Memory B cell (primary cell): ENCODE measurements at regions not wholly inside any gene's neighbourhood (a gene's known extent, or its start where the extent isn't known, plus 50 kb on each side); places are given as distances from the start of the nearest gene placed in this dataset.

Source experiments
- ATAC-seq: fragments of 150-1000 bp; cut with Tn5 transposase; 2 replicates; pipeline ENCODE4 v1.10.0; 2021; ENCODE audit warnings: low read depth, mild to moderate bottlenecking, moderate library complexity
- DNase-seq, 2 donors: peaks; one replicate each; pipeline ENCODE4 v3.0.0; 2022; ENCODE audit warnings: low spot score in 2 of 2
- H3K27ac Mint-ChIP-seq: one replicate; pipeline ENCODE4 v1.8.0; 2022; ENCODE audit warnings: mild to moderate bottlenecking, moderate library complexity, mixed read lengths
- H3K27me3 Mint-ChIP-seq: one replicate; pipeline ENCODE4 v1.8.0; 2022; ENCODE audit warnings: mixed read lengths
- H3K36me3 Mint-ChIP-seq: one replicate; pipeline ENCODE4 v1.8.0; 2022; ENCODE audit warnings: mild to moderate bottlenecking, mixed read lengths
- H3K4me1 Mint-ChIP-seq: one replicate; pipeline ENCODE4 v1.8.0; 2022; ENCODE audit warnings: mixed read lengths
- H3K4me3 Mint-ChIP-seq: one replicate; pipeline ENCODE4 v1.8.0; 2022; ENCODE audit warnings: mild to moderate bottlenecking, moderate library complexity, mixed read lengths
- H3K9me3 Mint-ChIP-seq: one replicate; pipeline ENCODE4 v1.8.0; 2022; ENCODE audit warnings: mixed read lengths

- H3K27ac Mint-ChIP-seq, result no peak overlapping the region
- H3K36me3 Mint-ChIP-seq, result no peaks in the 10 kb centered on the region
- no peaks in the 10 kb centered on the region for H3K9me3 Mint-ChIP-seq
- peaks cover 9% of the 10 kb centered on the region for H3K4me1 Mint-ChIP-seq
- peaks cover 4% of the 10 kb centered on the region for H3K27me3 Mint-ChIP-seq
- ATAC-seq (no peak), DNase-seq (no peak)
- no peak overlapping the region for H3K4me3 Mint-ChIP-seq
Observed at GRCh38 chr4:123619326-123619725, 222.7 kb downstream of the SPRY1 start.

DNA sequence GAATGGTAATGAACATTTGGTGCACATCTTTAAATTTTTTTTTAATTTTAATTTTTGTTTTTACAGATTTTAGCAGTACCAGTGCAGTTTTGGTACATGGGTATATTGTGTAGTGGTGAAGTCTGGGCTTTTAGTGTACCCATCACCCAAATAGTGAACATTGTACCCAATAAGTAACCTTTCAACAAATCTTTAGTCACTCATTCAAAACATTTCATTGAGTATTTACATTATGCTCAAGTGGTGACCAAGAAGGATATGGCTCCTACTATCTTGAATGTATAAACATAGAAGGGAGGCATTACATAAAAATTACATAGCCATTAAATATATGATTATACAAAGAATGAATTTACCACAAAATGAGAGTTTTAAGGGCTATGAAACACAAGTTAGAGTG lies 223.3 kb downstream of the SPRY1 start:
- no peaks in the 10 kb centered on the region for H3K36me3 Mint-ChIP-seq
- no peak overlapping the region for H3K4me3 Mint-ChIP-seq
- no peak overlapping the region for H3K27ac Mint-ChIP-seq
- no peak for DNase-seq
- peaks cover 9% of the 10 kb centered on the region for H3K4me1 Mint-ChIP-seq
- ATAC-seq, result no peak
- H3K9me3 Mint-ChIP-seq, result no peaks in the 10 kb centered on the region
- peaks cover 4% of the 10 kb centered on the region for H3K27me3 Mint-ChIP-seq

DNA sequence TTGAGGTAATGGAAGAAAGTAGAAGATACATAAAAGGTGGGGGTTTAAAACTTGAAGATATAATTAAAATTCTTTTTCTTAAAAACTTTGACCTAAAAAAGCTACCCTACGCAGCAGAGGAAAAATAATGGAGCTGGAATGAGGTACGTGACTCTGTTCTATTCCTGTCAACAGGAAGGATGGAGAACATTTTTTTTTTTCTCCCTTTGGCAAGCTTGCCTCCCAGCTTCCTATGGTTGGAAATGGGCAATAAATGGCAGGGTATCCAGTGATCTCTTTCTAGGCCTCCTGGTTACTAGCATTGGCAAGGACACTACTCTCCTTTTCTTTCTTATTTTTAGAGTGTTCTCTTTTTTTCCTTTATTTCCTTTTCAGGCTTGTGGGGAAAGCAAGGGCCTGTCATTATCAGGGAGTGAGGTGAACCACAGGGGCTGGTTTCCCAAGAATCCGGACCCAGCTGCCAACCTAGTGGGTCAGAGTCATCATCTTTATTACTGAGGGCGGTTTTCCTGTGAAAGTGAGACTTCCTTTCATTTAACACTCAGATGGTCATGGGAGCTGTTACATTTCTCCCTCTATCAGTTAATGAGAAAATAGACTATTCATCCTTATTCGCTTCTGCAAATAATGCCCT lies 224.6 kb downstream of the SPRY1 start:
- Mint-ChIP-seq H3K4me3 (no peak overlapping the region), H3K4me1 (peaks cover 9% of the 10 kb centered on the region), H3K9me3 (no peaks in the 10 kb centered on the region), H3K36me3 (no peaks in the 10 kb centered on the region), H3K27me3 (peaks cover 4% of the 10 kb centered on the region), H3K27ac (no peak overlapping the region)
- ATAC-seq, result no peak
- DNase-seq, result no peak

DNA sequence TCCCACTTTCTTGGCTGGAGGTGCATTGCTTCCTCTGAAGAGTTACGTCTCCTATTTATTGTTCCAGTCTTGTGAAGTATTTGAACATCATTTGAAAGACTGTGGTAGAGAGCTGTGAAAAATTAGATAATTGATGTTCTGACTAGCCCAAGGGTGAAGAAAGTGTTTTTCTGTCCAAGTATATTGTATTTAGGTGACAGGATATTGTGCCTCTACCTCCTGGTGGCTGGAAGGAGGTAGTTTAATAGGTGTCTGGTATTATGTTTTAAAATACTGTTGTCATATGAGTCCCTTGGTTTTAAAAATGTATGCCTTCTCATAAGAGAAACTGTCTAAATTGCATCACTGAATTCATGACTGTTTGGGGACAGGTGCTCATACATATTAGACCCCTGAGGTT lies 226.0 kb downstream of the SPRY1 start:
- Mint-ChIP-seq H3K36me3 (no peaks in the 10 kb centered on the region), H3K4me1 (peaks cover 3% of the 10 kb centered on the region), H3K27me3 (peaks cover 4% of the 10 kb centered on the region), H3K9me3 (no peaks in the 10 kb centered on the region), H3K27ac (no peak overlapping the region), H3K4me3 (no peak overlapping the region)
- DNase-seq, result no peak
- no peak for ATAC-seq

DNA sequence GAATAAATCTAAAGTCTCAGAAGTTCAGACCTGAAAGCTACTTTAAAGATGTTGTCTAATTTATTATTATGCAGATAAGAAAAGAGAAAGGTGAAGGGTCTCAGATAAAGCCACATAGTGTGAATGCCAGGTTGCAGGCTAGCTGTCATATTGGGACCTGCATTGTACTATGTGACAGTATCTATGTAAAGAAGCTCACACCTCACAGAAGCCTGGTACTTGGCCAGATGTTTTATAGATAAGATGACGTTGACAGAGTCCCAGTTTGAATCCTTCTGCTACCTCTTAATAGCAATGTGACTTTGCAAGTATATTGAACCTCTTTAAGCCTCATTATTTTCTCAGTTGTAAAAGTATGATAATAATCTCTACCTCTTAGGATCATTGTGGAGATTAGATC lies 227.0 kb downstream of the SPRY1 start:
- ATAC-seq (no peak), DNase-seq (no peak)
- Mint-ChIP-seq H3K9me3 (no peaks in the 10 kb centered on the region), H3K36me3 (no peaks in the 10 kb centered on the region), H3K4me3 (no peak overlapping the region), H3K27me3 (peaks cover 4% of the 10 kb centered on the region), H3K4me1 (peaks cover 3% of the 10 kb centered on the region), H3K27ac (no peak overlapping the region)

DNA sequence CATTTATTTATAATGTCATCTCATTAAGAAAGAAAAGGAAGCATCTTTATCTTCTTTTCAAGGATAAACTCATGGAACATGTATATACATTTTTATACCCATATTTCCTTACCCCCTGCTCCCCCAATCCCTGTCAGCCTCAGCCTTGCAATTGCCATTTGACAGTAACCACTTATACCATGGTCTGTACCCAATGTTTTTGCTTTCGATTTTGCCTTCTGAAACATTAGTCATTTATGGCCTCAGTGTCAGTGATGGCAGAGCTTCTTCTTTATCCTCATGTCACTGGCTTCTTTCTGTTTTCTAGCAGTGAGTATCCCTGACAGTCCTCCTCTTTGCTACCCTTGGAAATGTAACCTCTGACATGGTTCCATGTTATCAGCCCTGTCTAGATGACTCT lies 228.4 kb downstream of the SPRY1 start:
- no peak for DNase-seq
- peaks cover 4% of the 10 kb centered on the region for H3K27me3 Mint-ChIP-seq
- H3K36me3 Mint-ChIP-seq, result no peaks in the 10 kb centered on the region
- no peak overlapping the region for H3K4me3 Mint-ChIP-seq
- no peak for ATAC-seq
- no peak overlapping the region for H3K27ac Mint-ChIP-seq
- H3K9me3 Mint-ChIP-seq, result no peaks in the 10 kb centered on the region
- H3K4me1 Mint-ChIP-seq, result peaks cover 3% of the 10 kb centered on the region

DNA sequence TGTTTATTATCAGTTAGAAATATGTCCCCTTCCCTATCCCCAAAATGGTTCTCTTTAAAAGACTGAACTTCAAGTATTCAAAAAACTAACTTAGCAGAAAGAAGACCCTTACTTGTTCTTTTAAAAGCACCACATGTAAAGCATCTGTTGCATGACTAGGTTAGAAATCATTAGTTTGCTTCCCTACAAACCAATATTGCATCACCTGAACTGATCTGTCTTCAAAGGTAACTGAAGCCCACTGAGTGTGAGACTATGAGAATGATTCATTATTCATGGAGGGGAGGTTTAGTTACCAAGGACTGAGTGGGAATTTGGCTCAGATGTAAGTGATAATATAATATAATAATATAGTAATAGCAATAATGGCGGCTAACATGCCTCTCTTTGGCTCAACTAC lies 231.7 kb downstream of the SPRY1 start:
- H3K4me3 Mint-ChIP-seq, result no peak overlapping the region
- H3K27ac Mint-ChIP-seq, result no peak overlapping the region
- H3K4me1 Mint-ChIP-seq, result no peaks in the 10 kb centered on the region
- H3K9me3 Mint-ChIP-seq, result no peaks in the 10 kb centered on the region
- H3K36me3 Mint-ChIP-seq, result no peaks in the 10 kb centered on the region
- no peak for DNase-seq
- H3K27me3 Mint-ChIP-seq, result peaks cover under 1% of the 10 kb centered on the region
- no peak for ATAC-seq

- H3K4me1 Mint-ChIP-seq, result no peaks in the 10 kb centered on the region
- peaks cover 4% of the 10 kb centered on the region for H3K27me3 Mint-ChIP-seq
- H3K9me3 Mint-ChIP-seq, result peaks cover 8% of the 10 kb centered on the region
- H3K27ac Mint-ChIP-seq, result no peak overlapping the region
- H3K36me3 Mint-ChIP-seq, result no peaks in the 10 kb centered on the region
- H3K4me3 Mint-ChIP-seq, result no peak overlapping the region
- ATAC-seq, result no peak
- no peak for DNase-seq
Observed at GRCh38 chr4:123631786-123632692, 235.4 kb downstream of the SPRY1 start.

DNA sequence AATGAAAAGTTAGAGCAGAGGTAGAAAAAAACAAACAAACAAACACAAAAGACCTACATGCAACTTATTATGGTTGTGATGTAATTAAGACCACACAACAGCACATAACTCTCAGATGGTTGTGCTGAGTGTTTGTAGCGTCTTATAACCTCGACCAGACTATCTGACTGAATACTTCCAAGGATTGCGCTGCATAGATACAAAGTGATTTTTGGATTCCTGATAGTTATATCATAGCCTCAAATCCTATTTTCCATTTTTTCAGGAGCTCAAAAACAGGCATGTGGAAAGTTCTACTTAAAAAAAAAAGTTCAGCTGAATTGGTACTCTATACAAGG lies 236.1 kb downstream of the SPRY1 start:
- Mint-ChIP-seq H3K27me3 (peaks cover 4% of the 10 kb centered on the region), H3K36me3 (no peaks in the 10 kb centered on the region), H3K9me3 (peaks cover 8% of the 10 kb centered on the region), H3K4me3 (no peak overlapping the region), H3K27ac (no peak overlapping the region), H3K4me1 (no peaks in the 10 kb centered on the region)
- ATAC-seq (no peak), DNase-seq (no peak)

DNA sequence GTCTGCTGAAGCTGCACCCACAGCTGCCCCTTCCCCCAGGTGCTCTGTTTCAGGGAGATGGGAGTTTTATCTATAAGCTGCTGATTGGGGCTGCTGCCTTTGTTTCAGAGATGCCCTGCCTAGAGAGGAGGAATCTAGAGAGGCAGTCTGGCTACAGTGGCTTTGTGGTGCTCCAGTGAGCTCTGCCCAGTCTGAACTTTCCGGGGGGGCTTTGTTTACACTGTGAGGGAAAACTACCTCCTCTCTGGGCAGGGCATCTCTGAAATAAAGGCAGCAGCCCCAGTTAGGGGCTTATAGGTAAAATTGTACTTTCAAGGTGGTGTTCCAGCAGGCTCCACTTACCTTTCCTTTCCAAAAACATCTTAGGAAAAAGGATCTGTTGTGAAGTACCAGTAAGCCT lies 242.2 kb downstream of the SPRY1 start:
- Mint-ChIP-seq H3K27me3 (peaks cover 6% of the 10 kb centered on the region), H3K36me3 (peaks cover 2% of the 10 kb centered on the region), H3K4me3 (no peak overlapping the region), H3K9me3 (peaks cover 9% of the 10 kb centered on the region), H3K4me1 (no peaks in the 10 kb centered on the region), H3K27ac (no peak overlapping the region)
- DNase-seq (no peak), ATAC-seq (no peak)

DNA sequence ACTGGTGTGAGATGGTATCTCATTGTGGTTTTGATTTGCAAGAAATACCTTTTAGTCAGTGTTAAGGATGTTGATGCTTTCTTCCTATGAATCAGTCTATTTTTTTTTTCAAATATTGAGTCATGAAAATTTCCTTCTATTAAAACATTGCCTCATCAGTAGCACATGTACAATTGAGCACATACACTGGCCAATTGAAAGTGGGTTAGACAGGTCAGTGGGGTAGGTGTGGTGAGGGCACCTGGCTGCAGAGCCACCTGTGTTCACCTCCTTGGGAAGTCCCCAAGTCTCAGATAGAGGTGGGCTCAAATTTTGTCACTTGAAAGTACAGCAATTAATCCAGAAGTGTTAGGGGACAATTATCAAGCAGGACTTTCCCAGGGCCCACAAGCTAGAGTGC lies 243.7 kb downstream of the SPRY1 start:
- no peak for ATAC-seq

GRCh38 chr4:123640824-123641223 lies 244.2 kb downstream of the SPRY1 start:
- no peaks in the 10 kb centered on the region for H3K4me1 Mint-ChIP-seq
- ATAC-seq, result no peak

More for the DNA sequence above, 243.7 kb downstream of the SPRY1 start:
- Mint-ChIP-seq H3K4me3 (no peak overlapping the region), H3K9me3 (peaks cover 9% of the 10 kb centered on the region), H3K4me1 (no peaks in the 10 kb centered on the region), H3K27ac (no peak overlapping the region), H3K36me3 (peaks cover 2% of the 10 kb centered on the region), H3K27me3 (peaks cover 6% of the 10 kb centered on the region)
- DNase-seq, result no peak

GRCh38 chr4:123643691-123644090 lies 247.1 kb downstream of the SPRY1 start:
- DNase-seq (no peak), ATAC-seq (no peak)
- peaks cover 1% of the 10 kb centered on the region for H3K9me3 Mint-ChIP-seq
- H3K4me1 Mint-ChIP-seq, result no peaks in the 10 kb centered on the region
- peaks cover 4% of the 10 kb centered on the region for H3K27me3 Mint-ChIP-seq
- H3K36me3 Mint-ChIP-seq, result peaks cover 2% of the 10 kb centered on the region
- H3K27ac Mint-ChIP-seq, result no peak overlapping the region
- H3K4me3 Mint-ChIP-seq, result no peak overlapping the region

More at GRCh38 chr4:123640824-123641223, 244.2 kb downstream of the SPRY1 start:
- Mint-ChIP-seq H3K27ac (no peak overlapping the region), H3K36me3 (peaks cover 2% of the 10 kb centered on the region), H3K27me3 (peaks cover 6% of the 10 kb centered on the region), H3K9me3 (peaks cover 9% of the 10 kb centered on the region), H3K4me3 (no peak overlapping the region)
- no peak for DNase-seq

- DNase-seq (no peak), ATAC-seq (peak; percentile 90)
- Mint-ChIP-seq H3K9me3 (no peaks in the 10 kb centered on the region), H3K27me3 (peaks cover 1% of the 10 kb centered on the region), H3K27ac (no peak overlapping the region), H3K4me3 (no peak overlapping the region), H3K36me3 (no peaks in the 10 kb centered on the region), H3K4me1 (peaks cover 7% of the 10 kb centered on the region)
Observed at GRCh38 chr4:123649250-123649644, 252.7 kb downstream of the SPRY1 start.
